ENCODE measurements at regions not wholly inside any gene's neighbourhood (a gene's known extent, or its start where the extent isn't known, plus 50 kb on each side); places are given as distances from the start of the nearest gene placed in this dataset.
"Not testable (repeated sequence)": the region's sequence is repeated elsewhere in the genome, so short reads cannot be mapped to it uniquely, and the experiment has no call there.

DNA sequence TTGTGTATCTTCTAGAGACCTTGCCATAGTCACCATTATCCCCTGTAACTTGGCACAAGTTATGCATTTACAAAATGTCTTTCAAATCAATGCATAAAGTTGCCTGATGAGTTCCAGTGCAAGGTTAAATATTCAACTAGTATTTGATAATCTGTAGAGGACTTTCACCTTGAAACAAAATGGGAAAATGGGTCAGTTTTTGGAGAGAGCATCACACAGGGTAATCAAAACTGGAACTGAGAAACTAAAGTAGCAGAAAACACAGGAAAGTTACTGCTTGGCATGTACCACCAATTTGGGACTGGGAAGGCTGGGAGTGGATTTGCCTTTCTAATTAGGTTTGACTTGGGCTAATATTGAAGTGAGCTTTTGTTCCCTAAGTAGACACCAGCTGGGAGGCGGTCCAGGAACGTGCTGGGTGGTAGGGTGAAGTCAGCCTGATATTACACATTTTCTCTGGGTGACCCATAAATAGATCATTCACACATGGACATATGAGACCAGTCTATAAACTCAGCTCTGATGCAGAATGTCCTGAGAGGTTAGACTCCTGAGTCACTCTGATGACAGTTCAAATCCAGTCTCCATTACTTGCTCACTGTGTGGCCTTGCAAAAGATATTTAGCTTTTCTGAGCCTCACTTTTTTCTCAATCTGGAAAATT, 152.3 kb downstream of the PCTP start:
- no peak for DNase-seq (ENCODE audit: low spot score)

DNA sequence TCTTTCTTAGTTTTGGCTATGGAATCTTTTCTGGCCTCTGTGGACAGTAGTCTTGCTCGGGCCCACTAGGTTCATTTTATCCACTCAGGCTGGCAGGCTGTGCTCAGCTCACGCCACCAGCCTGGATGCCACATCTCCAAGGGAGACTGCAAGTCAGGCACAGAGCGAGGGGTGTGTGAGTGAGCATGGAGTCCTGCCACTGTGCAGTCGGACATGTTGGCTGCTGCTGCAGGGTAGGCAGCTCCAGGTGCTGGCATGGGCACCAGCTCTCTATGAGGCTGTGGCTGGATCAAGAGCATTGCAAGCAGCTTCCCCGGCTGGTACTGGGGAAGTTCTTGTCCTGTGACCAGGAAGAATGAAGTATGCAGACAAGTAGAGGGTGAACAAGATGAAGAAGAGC, 158.9 kb downstream of the PCTP start:
- DNase-seq (ENCODE audit: low spot score): no peak

DNA sequence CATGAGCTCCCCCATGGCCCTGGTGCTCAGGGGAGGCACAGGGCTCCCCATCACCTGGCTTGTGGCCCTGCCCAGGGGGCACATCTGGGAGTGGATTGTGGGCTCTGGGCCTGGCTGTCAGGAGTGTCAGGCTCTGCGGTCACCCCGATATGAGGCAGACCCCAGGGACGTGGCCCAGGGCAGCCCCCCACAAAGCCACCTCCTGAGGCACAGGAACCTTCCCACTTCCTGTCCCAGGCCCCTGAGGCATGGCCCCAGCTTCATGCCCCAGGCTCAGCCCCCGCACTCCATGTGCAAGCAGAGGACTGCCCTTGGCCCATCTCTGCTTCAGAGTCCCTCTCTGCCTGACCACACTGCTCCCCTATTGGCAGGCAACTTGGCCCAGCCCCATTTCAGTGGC, 160.3 kb downstream of the PCTP start:
- no peak for DNase-seq (ENCODE audit: low spot score)

DNA sequence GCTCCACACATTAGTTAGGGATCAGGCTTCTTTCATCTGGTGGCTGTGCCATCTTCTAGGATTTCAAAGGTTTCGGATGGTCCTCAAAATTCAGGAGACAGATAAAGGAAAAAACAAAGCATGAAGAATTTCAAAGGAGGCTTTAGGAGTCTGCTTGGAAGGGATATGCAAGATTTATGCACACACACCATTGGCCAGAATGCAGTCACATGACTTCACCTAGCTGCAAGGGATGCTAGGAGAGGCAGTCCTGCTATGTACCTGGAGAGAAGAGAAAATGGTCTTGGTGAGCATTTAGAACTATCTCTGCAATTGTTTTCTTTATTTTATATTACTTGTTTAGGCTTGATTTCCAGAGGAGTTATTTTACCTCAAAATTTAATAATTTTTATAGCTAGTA, 174.6 kb downstream of the PCTP start:
- no peak for DNase-seq (ENCODE audit: low spot score)

DNA sequence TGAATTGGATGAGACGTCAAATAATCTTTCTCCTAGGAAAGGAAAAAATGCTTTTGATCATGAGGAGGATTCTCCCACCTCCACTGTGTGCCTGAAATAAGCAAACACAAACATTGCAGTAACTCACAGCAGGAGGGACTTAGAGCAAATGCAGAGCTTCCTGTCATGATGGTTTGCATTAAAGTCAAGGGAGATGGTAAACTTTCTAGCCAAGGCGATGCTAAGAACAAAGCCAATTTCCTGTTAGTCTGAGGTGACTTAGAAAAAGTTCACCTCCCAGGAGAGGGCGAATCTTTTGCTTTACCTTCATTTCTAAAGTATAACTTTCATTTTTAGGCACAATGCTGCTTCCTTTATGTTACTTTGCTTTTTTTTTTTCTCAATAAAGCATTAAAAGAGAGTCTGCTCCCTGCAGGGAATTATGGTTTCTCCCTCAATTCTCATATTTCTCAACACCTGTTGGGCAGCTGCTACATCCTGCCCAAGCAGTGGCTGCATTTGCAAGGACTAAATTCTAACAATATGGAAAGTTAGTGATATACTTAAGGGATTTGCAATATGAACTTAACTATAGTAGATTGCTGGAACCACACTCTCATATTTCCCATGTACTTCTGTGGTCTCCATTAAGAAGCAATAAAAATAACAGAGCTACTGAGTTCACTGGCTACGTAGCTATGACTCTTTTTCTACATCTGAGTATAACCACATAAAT, 175.6 kb downstream of the PCTP start:
- DNase-seq (ENCODE audit: low spot score): no peak

DNA sequence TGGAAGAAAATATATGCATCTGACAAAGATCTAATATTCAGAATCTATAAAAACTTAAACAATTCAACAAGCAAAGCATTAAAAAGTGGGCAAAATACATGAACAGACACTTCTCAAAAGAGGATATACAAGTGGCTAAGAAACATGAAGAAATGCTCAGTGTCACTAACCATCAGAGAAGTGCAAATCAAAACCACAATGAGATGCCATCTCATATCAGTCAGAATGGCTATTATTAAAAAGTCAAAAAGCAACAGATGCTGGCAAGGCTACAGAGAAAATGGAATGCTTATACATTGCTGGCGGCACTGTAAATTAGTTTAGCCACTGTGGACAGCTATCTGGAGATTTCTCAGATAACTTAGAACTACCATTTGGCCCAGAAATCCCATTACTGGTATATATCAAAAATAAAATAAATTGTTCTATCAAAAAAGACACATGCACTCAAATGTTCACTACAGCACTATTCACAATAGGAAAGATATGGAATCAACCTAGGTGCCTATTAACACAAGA, 179.5 kb downstream of the PCTP start:
- no peak for DNase-seq (ENCODE audit: low spot score)

DNA sequence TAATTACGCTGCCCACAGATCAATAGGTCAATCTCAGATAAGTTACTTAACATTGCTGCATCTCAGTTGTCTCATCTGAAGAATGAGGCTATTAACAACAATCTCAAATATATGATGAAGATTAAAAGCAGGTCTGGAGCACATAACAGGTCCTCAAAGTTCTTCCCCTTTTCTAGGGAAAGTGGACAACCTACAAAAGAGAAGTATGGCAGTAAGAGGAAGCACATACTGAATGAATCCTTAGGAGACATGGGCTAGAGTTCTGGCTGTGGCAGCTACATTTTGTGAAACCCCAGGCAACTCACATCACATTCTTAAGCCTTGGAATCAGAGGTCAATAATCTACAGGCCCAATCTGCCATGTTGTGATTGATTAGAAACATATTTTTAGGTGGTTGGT, 180.6 kb downstream of the PCTP start:
- no peak for DNase-seq (ENCODE audit: low spot score)

DNA sequence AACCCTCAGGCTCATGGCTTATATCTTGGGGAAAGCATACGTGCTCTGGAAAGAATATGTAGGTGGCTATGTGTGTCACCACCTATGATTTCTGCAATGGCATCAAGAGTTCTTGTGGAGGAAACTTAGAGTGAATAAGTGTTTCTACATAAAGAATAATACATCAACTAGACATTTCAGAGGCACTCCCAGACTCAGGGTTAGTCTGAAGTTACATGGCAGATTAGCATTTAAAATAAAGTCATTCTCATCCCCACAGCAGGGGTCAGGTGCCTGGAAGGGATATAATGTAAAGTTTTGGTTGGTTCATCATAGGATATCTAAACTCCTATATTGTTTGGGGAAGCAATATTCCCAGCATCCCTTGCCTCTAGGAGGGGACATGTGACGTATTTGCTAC, 182.1 kb downstream of the PCTP start:
- no peak for DNase-seq (ENCODE audit: low spot score)

DNA sequence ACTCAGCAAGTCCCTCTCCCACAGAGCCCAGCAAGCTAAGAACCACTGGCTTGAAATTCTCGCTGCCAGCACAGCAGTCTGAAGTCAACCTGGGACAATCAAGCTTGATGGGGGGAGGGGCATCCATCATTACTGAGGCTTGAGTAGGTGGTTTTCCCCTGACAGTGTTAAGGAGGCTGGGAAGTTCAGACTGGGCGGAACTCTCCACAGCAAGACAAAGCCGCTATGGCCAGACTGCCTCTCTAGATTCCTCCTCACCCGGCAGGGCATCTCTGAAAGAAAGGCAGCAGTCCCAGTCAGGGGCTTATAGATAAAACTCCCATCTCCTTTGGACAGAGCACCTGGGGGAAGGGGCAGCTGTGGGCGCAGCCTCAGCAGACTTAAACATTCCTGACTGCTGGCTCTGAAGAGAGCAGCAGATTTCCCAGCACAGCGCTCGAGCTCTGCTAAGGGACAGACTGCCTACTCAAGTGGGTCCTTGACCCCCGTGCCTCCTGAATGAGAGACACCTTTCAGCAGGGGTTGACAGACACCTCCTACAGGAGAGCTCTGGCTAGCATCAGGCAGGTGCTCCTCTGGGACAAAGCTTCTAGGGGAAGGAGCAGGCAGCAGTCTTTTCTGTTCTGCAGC, 188.4 kb downstream of the PCTP start:
- not testable (repeated sequence) for DNase-seq (ENCODE audit: low spot score)

DNA sequence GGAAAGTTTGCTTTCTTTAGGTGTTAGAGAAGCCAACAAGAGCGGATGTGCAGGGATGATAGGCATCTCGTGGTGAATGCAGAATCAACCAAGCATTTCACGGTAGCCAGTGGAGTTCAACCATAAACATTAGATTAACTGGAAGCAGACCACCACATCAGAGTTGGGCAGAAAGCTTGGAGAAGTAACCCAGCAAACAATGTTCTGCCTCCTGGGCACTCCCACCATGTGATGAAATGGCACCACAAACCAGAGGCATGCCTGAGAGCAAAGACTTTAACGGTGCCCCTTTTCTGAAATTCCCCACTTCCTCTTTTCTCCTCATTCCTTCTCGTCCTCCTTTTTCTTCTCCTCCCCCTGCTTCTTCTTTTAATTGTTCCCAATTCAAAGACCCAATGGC, 193.5 kb upstream of the ANKFN1 start:
- no peak for DNase-seq (ENCODE audit: low spot score)

DNA sequence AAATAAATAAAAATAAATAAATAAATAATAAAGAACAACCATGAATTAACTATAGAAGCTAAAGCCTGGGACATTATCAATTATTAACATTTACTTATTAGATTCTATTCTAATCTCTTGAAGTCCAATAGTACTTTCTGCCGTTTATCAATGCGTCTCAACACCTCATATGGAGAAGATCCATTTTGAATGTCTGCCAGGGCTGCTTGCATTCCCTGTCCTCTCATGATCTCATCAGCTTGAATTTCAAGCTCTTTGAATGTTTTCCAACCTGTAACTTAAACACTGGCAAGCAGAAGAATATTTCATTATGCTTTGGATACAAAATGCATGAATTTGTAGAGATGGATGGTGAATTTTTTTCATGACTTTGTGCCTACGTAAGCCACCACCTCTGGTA, 191.9 kb upstream of the ANKFN1 start:
- no peak for DNase-seq (ENCODE audit: low spot score)

DNA sequence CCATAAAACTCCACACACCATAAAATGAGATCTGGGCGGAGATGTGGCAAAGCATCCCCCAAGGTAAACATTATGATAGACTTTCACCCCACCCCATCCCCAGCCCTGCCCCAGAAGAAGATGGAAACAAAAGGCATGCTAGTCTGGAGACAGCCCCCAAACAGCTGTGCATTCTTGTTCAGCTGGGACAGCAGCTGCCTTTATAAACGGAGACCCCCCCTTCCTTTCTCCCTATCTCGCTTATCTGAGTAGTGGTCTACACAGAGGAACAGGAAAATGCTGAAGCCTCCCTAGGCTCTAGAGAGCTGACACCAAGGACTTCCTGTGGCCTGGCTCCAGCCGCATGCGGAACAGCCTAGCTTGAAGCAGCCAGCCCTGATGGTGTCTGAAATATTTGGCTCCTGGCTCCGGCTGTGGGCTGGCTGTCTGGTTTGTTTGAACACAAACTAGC, 190.3 kb upstream of the ANKFN1 start:
- DNase-seq (ENCODE audit: low spot score): no peak

DNA sequence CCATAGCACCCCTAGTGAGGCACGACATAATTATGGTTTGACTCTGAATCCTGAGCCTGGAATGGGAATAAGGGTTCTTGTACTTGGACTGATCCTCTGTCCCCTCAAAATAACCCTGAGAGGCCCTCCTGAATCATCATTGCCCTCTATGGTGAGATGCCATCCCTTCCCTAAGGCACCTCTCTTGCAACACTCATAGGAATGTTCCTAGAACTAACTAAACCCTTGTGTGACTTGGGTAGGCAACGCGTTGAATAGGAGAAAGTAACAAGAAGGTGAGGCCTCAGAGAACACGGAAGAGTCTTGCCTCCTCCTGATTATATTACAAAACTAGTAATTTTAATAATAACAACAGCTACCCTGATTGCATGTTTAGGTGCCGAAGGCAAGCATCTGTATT, 189.1 kb upstream of the ANKFN1 start:
- DNase-seq (ENCODE audit: low spot score): no peak

DNA sequence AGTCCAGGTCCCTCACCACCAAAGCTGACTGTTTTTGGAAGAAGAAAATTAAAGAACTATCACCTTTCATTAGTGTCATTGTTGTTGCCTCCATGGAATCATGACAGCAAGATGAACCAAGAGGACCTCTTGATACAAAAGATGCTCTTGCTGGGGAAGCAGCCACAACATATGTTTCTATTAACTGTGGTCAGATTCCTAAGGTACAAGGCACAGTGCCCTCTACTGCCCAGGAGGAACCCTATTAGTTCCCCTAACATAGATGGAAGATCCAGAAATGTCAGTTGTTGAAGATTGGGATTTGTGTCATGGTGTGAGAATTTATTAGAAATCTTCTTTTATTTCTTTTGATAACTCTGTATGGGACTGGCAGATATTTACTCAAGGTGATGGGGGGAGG, 188.2 kb upstream of the ANKFN1 start:
- DNase-seq (ENCODE audit: low spot score): no peak

DNA sequence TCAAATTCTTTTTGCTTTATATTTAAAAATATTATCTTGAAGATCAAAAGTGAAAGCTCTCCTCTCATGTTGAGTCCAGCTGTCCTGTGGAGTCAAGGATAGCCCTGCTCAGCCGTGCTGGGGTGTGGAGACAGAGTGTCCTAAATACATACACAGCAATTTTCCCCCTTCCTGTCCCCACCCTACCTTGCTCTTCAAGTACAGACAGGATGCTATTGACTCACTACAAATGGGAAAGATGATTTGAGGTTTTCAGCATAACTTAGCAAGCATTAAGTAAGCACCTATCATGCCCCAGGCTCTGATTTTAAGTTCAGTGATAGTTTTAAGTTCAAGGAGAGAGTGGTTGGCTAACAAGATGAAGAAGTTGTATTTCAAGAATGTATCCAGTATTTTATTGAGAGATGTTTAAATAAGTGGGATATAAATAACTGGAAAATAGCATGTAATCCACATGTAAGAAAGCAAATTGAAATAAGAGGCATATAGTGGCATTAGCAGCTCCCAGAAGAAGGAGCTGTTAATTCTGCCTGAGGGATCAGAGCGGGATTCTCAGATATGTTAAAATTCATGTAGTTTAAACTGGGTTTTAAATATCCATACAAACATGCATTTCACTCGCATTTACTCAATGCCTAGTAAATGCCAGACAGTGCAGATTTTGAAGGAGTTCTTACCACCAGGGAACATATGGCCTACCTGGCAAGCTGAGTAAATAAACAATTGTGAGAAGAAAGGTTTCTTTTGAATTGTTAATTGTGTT, 183.5 kb upstream of the ANKFN1 start:
- DNase-seq (ENCODE audit: low spot score): no peak

DNA sequence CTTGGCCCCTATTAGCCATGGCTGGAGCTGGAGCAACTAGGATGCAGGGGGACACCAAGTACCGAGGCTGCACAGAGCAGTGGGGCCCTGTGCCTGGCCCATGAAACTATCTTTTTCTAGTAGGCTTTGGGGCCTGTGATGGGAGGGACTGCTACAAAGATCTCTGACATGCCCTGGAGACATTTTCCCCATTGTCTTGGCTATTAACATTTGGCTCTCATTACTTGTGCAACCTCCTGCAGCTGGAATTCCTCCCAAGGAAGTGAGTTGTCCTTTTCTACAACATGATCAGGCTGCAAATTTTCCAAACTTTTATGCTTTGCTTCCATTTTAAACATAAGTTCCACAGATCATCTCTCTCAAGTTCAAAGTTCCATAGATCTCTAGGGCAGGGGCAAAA, 174.7 kb upstream of the ANKFN1 start:
- no peak for DNase-seq (ENCODE audit: low spot score)

DNA sequence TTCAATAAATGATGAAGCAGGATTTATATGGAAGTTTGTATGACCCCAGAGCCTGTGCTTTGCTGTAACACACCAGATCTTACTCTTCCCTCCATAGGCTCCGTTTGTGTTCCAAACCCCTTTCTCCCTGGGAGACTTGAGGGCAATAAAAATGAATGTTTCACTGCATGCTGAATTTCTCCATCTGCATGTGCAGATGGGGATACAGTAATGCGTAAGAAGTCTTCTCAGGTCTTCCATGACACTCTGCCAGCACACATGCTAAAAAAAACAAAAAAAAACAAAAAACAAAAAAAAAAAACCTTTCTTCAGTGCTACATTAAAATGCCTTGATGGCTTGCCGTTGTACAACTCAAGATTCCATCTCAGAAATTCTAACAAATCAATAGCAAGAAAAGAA, 170.2 kb upstream of the ANKFN1 start:
- DNase-seq (ENCODE audit: low spot score): no peak

DNA sequence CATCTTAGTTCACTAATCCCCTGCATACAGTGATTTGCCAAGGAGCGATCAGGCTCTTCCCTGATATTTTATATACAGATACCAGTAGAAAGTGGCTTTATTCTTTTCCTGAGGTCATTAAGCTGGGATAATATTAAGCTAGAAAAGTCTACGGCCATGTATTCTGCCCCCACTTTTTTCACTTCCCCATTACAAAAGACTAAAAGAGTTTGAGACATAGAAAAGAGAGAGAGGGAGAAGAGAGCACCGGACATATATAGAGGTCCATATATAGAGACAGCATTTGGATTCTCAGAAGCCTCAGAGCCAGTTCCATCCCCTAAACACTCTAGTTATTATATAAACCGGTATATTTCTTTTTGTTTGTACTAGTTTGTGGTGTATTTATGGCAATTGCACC, 166.5 kb upstream of the ANKFN1 start:
- no peak for DNase-seq (ENCODE audit: low spot score)

DNA sequence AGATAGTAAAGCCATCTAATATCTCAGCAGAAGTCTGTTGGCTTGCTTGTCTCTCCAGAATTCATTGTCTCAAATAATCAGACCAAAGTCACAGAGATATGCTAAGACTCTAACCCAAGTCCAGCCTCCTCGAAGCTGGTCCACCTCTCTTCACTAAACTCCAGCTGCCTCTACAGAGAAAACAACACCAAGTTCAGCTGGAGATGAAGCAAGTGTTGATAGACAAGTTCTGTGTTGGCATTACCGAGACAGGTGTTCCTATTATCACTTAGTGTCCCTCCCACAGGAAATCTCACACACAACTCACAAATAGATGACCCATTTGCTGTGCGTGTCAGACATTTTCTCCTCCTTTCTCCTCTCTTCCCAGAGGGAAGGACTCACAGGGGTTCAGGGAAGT, 164.4 kb upstream of the ANKFN1 start:
- DNase-seq (ENCODE audit: low spot score): no peak

DNA sequence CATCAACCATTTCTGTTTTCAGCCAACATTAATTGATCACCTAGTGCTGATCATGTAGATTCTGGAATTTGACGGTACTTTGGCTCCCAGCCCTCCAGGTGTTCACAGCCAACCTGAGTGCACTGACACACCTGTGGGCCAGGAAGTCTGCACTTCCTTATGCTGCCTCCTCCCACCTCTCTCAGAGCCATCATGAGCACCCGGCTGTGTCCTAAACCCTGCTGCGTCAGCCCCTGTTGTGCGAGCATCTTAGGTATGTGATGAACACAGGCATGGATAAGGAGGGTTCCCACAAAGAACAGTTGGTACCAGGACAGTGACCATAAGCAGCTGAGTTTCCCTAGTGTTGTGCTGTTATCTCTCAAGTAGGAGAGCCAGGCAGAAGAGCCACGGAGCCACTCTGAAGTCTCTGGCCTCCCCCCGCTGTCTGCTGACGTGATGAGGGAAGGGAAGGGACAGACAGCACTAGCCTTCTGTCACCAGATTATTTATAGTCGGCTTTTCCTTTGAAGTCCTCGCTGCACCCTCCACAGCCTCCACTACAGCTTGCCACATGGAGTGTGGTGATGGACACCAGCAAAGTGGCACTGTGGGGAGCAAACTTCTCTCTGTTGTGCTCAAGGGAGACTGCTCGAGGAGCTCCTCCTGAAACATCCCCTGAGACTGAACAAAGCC, 162.8 kb upstream of the ANKFN1 start:
- no peak for DNase-seq (ENCODE audit: low spot score)

DNA sequence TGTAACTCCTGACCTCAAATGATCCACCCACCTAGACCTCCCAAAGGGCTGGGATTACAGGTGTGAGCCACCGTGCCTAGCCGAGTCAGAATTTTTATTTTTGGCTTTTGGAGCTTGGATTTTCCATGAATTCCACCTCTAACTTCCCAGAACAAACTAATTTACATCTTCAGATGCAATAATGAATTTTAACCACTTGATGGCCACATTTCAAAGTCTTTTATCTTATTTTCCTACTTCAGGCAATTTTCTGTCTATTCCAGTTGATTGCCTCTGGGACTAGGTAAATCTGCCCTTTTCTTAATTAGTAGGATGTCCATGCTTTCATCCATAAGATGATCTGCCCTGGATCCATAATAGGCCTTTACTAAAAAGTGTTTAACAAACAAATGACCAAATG, 156.4 kb upstream of the ANKFN1 start:
- no peak for DNase-seq (ENCODE audit: low spot score)

DNA sequence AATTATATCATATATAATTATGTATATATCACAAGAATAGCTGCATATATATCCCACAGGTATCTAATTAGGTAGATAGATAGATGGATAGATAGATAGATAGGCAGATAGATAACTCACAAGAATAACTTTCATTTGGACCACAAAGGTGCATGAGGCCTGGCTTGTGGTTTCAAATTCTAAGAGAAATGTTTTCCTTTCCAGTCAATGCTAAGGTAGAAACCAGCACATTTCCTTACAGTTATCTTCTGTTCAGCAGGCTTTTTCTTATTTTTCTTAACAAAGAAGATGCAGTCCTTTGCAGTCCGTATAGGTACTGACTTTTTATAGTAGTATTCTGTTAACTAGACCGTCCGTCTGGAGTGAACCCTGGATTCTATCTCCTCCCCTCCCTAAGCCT, 152.9 kb upstream of the ANKFN1 start:
- DNase-seq (ENCODE audit: low spot score): no peak
